ENCODE measurements at regions not wholly inside any gene's neighbourhood (a gene's known extent, or its start where the extent isn't known, plus 50 kb on each side); places are given as distances from the start of the nearest gene placed in this dataset.

DNA sequence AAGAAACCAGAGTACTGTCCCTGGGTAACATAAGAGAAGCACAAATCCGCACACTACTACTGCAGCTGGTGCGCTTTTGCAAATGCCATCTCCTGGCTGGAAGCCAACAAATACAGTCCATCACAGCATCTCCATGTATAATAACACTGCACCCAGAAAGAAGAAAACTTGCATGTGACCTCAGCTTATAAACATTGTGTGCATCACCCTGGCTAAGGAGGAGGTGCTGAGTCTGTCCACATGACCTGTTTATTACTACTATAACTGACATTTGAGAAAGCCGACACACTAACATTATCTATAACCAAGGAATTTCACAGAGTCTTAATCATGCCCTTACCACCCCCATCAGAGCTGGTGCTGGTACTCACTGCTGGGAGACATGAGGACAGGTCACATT, 516.8 kb downstream of the CFAP47 start:
- H3K27ac Mint-ChIP-seq: no peak overlapping the region
- TF ChIP-seq, protein P1, sequence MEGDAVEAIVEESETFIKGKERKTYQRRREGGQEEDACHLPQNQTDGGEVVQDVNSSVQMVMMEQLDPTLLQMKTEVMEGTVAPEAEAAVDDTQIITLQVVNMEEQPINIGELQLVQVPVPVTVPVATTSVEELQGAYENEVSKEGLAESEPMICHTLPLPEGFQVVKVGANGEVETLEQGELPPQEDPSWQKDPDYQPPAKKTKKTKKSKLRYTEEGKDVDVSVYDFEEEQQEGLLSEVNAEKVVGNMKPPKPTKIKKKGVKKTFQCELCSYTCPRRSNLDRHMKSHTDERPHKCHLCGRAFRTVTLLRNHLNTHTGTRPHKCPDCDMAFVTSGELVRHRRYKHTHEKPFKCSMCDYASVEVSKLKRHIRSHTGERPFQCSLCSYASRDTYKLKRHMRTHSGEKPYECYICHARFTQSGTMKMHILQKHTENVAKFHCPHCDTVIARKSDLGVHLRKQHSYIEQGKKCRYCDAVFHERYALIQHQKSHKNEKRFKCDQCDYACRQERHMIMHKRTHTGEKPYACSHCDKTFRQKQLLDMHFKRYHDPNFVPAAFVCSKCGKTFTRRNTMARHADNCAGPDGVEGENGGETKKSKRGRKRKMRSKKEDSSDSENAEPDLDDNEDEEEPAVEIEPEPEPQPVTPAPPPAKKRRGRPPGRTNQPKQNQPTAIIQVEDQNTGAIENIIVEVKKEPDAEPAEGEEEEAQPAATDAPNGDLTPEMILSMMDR (IDR thresholded peaks at IDR 0.05; ENCODE audit: unreplicated experiment): no peak
- H3K27me3 Mint-ChIP-seq (ENCODE audit: low read depth): no peaks in the 10 kb centered on the region
- peaks cover 6% of the 10 kb centered on the region for H3K4me1 Mint-ChIP-seq
- H3K36me3 Mint-ChIP-seq: no peaks in the 10 kb centered on the region
- H3K9me3 Mint-ChIP-seq: peaks cover 38% of the 10 kb centered on the region
- DNase-seq (ENCODE audit: low spot score in 2 of 2, unreplicated experiment in 2 of 2): no peak
- no peak overlapping the region for H3K4me3 Mint-ChIP-seq

DNA sequence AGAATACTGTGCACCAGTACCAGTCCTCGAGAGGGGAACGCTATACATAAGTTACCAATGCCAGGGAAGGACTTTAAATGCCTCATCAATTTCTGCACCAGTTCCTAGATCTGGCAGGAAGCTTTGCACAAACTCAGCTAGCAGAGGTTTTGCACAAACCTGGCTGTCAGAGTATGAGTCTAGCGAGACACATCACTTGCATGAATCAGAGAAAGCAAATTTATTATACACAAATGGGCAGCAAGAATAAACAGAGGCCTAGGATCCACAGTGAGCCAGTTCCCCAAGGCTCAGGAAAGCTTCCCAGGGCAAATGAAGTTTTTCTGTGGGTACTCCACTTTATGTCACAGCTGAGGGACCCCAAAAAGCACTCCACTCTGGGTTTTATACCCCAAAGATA, 523.5 kb downstream of the CFAP47 start:
- no peaks in the 10 kb centered on the region for H3K36me3 Mint-ChIP-seq
- no peaks in the 10 kb centered on the region for H3K4me1 Mint-ChIP-seq
- H3K27me3 Mint-ChIP-seq (ENCODE audit: low read depth): no peaks in the 10 kb centered on the region
- peaks cover 26% of the 10 kb centered on the region for H3K9me3 Mint-ChIP-seq
- H3K4me3 Mint-ChIP-seq: no peak overlapping the region
- TF ChIP-seq, protein P1 (IDR thresholded peaks at IDR 0.05; ENCODE audit: unreplicated experiment): no peak
- no peak for DNase-seq (ENCODE audit: low spot score in 2 of 2, unreplicated experiment in 2 of 2)
- no peak overlapping the region for H3K27ac Mint-ChIP-seq

DNA sequence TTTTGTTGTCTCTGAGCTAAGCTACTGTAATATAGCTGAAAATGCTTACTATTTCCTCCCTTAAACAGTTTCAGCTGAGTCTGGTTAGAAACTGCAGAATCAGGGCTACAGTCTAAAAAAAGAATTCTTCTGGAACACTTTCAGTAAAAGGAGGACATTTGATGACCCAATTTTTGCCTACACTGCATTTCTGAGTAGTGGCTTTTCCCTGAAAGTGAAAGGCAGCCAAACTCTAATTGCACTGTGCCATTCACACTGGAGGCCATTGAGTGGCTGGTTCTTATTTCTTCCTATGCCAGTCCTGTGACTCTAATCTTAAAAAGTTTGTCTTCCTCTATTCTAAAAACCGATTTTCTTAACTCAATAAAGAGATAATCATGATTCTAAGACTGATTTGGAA, 526.0 kb downstream of the CFAP47 start:
- H3K27me3 Mint-ChIP-seq (ENCODE audit: low read depth): no peaks in the 10 kb centered on the region
- H3K36me3 Mint-ChIP-seq: no peaks in the 10 kb centered on the region
- TF ChIP-seq, protein P1 (IDR thresholded peaks at IDR 0.05; ENCODE audit: unreplicated experiment): no peak
- H3K4me3 Mint-ChIP-seq: no peak overlapping the region
- peaks cover 25% of the 10 kb centered on the region for H3K9me3 Mint-ChIP-seq
- no peaks in the 10 kb centered on the region for H3K4me1 Mint-ChIP-seq
- no peak for DNase-seq (ENCODE audit: low spot score in 2 of 2, unreplicated experiment in 2 of 2)
- H3K27ac Mint-ChIP-seq: no peak overlapping the region

DNA sequence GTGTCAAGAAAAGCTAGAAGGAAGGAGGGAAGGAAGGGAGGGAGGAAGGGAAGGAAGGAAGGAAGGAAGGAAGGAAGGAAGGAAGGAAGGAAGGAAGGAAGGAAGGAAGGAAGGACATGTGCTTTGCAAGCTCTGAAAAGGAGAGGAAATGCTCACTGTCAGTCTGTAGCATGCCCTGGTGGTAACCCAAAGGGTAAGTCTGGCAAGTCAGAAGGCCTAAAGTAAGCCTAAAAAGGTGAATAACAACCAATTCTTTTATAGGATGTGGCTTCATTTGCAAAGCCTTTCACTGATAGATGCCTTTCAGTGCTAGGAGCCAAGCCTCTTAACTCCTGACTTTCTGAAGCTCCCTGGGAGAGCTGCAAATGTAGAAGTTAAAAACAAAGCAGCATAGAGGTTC, 542.6 kb downstream of the CFAP47 start:
- no peaks in the 10 kb centered on the region for H3K4me1 Mint-ChIP-seq
- no peak for DNase-seq (ENCODE audit: low spot score in 2 of 2, unreplicated experiment in 2 of 2)
- TF ChIP-seq, protein P1 (IDR thresholded peaks at IDR 0.05; ENCODE audit: unreplicated experiment): no peak
- no peak overlapping the region for H3K27ac Mint-ChIP-seq
- H3K27me3 Mint-ChIP-seq (ENCODE audit: low read depth): no peaks in the 10 kb centered on the region
- H3K36me3 Mint-ChIP-seq: no peaks in the 10 kb centered on the region
- no peak overlapping the region for H3K4me3 Mint-ChIP-seq
- H3K9me3 Mint-ChIP-seq: peaks cover 29% of the 10 kb centered on the region

DNA sequence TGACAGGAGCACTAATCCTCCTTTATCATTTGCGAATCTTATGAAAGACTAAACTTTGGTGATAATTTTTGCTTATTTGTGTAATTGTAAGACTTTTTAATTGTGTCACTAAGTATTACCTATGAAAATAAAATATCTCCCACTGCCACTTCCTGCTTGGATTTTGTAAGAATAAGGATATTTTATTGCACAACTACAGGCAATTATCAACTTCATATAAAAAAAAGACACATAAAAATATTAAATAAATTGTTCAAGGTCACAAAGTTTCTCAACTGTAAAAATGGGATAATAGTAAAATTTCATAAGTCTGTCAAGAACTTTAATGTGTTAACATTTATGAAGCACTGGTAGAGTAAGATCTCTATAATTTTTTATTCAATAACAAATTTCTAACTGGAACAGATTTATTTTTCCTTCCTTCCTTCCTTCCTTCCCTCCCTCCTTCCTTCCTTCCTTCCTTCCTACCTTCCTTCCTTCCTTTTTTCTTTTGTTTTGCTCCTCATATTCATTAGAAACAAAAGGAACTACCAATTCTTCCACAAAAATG, 527.6 kb upstream of the FAM47C start:
- no peak for DNase-seq (ENCODE audit: low spot score in 2 of 2, unreplicated experiment in 2 of 2)
- TF ChIP-seq, protein P1 (IDR thresholded peaks at IDR 0.05; ENCODE audit: unreplicated experiment): no peak
- H3K27ac Mint-ChIP-seq: no peak overlapping the region
- H3K27me3 Mint-ChIP-seq (ENCODE audit: low read depth): no peaks in the 10 kb centered on the region
- no peak overlapping the region for H3K4me3 Mint-ChIP-seq
- H3K9me3 Mint-ChIP-seq: peaks cover 23% of the 10 kb centered on the region
- H3K36me3 Mint-ChIP-seq: no peaks in the 10 kb centered on the region
- H3K4me1 Mint-ChIP-seq: no peaks in the 10 kb centered on the region

DNA sequence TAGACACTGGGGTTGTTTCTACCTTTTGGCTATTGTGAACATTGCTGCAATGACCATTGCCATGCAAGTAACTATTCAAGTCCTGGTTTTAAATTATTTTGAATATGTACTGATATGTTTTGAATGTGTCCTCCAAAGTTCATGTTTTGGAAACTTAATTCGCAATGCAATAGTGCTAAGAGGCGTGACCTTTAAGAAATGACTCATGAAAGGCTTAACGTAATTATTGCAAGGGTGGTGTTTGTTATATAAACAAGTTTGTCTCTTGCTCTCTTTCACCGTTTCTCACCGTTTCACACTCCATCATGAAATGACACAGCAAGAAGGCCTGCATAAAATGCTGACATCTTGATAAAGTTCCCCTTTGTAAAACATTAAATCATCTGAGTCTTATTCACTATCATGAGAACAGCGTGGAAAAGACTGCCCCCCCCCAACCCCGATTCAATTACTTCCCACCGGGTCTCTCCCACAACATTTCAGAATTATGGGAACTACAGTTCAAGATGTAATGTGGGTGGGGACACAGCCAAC, 506.9 kb upstream of the FAM47C start:
- Mint-ChIP-seq H3K27me3 (ENCODE audit: low read depth) (no peaks in the 10 kb centered on the region), H3K36me3 (no peaks in the 10 kb centered on the region), H3K27ac (no peak overlapping the region), H3K9me3 (peaks cover 65% of the 10 kb centered on the region), H3K4me1 (no peaks in the 10 kb centered on the region), H3K4me3 (no peak overlapping the region)
- DNase-seq (ENCODE audit: low spot score in 2 of 2, unreplicated experiment in 2 of 2): no peak
- TF ChIP-seq, protein P1 (IDR thresholded peaks at IDR 0.05; ENCODE audit: unreplicated experiment): no peak

All from mesothelial cell of epicardium (in vitro differentiated cells).